ENCODE measurements at regions not wholly inside any gene's neighbourhood (a gene's known extent, or its start where the extent isn't known, plus 50 kb on each side); places are given as distances from the start of the nearest gene placed in this dataset.

- no peak for TF ChIP-seq EZH2 (IDR thresholded peaks at IDR 0.05; ENCODE audit: borderline replicate concordance, insufficient read depth, low read depth, low read length, poor library complexity, severe bottlenecking)
- TF ChIP-seq, protein P1, sequence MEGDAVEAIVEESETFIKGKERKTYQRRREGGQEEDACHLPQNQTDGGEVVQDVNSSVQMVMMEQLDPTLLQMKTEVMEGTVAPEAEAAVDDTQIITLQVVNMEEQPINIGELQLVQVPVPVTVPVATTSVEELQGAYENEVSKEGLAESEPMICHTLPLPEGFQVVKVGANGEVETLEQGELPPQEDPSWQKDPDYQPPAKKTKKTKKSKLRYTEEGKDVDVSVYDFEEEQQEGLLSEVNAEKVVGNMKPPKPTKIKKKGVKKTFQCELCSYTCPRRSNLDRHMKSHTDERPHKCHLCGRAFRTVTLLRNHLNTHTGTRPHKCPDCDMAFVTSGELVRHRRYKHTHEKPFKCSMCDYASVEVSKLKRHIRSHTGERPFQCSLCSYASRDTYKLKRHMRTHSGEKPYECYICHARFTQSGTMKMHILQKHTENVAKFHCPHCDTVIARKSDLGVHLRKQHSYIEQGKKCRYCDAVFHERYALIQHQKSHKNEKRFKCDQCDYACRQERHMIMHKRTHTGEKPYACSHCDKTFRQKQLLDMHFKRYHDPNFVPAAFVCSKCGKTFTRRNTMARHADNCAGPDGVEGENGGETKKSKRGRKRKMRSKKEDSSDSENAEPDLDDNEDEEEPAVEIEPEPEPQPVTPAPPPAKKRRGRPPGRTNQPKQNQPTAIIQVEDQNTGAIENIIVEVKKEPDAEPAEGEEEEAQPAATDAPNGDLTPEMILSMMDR (IDR thresholded peaks at IDR 0.05), result no peak
Measured at GRCh38 chr10:47175181-47176123, 124.5 kb upstream of the GDF10 start.
